ENCODE measurements at regions not wholly inside any gene's neighbourhood (a gene's known extent, or its start where the extent isn't known, plus 50 kb on each side); places are given as distances from the start of the nearest gene placed in this dataset.

DNA sequence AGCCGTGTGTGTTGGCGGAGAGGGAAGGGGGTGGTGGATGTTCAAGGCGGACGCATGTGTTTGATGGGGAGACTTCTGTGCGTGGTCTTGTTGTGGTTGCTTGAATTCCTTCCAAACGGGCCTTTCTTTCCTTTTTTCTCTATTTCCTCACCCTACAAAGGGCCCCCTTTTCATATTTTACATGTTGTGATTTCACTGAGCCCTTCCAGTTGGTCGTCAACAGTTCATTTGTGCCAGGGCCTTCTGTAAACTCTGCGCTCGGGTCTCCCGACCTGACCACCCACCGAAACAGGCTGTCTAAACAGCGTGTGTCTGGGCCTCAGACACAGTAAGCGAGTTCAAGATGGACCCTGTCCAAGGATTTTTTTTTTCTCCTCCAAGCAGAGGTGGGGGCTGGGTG lies 228.4 kb downstream of the IRF8 start:
- TF ChIP-seq CTCF (IDR thresholded peaks at IDR 0.05) (no peak), POLR2A (IDR thresholded peaks at IDR 0.05) (no peak)

Data from lower leg skin (tissue), 3 donors.